ENCODE measurements at regions not wholly inside any gene's neighbourhood (a gene's known extent, or its start where the extent isn't known, plus 50 kb on each side); places are given as distances from the start of the nearest gene placed in this dataset.
A peak's percentile ranks its signal among the peaks of the same experiment; 100 is the strongest.

DNA sequence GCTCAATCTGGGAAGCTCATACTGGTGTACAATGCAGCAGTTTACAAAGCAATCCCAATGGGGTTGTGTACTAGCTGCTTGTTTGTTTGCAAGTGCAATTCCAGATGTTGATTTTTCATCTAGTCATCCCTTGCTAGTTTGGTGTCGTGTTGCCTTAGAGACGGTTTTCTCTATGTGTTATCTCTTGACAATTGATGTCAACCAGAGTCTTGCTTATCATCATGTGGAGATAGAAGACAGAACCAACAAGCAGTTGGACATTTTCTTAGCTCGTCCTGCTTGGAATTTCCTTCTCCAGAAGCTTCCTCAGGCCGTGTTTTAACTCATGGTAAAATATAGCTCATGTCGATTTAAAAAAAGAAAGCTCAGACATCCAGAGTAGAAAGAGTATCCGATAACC, 262.0 kb upstream of the KCNH8 start:
- no peak for DNase-seq (ENCODE audit: low spot score)

DNA sequence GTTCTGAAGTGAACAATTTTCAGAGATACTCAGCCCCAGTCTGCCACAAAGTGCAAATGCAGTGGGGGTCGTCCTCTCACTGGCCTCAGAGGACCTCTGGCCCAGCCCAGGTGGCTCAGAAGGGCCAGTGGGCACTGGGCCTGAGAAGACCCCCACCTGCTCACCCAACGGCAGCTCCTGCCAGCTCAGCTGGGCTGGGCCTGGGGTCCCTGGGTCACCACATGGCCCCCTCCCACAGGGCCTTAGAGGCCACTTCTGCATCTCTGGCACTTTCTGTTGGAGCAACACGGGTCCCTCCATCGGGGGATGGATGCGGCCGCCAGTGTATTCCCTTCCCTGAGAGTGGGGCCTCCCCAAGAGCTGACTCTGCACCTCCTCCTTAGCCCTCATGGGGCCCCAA, 262.7 kb upstream of the KCNH8 start:
- DNase-seq (ENCODE audit: low spot score) = no peak

DNA sequence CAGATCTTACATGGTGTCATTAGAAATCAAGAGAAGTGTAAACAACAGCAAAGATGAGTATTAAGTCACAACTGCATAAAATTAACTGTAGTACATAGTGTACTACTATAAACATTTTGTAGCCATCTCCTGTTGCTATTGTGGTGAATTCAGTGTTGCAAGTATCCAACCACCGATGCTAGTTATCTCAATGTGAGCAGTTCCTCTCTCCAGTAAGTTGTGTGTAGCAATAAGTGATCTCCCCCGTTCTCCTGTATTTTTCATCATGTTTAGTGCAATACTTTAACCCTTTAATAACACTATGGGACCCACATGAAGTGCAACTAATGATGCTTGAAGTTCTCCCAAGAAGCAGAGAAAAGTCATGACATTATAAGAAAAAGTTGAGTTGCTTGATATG, 264.7 kb upstream of the KCNH8 start:
- DNase-seq (ENCODE audit: low spot score) = no peak

DNA sequence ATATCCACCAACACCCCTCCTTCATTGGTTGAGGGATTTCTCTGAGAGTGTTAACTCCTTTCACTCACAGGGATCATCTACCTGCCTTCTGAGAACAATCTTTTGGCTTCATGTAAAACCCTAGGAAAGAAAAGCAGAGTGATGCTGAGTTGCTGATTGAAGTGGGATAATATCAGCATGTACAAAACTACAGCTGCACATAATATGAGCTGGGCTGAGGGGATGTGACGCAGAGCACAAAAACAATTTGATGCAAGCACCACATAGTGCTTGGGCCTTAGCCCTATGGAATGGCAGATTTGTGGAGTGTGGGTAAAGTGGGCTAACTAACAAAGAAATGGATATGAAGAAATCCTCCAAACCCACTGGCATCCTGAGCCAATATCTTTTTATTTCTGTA, 267.6 kb upstream of the KCNH8 start:
- DNase-seq (ENCODE audit: low spot score) = no peak

DNA sequence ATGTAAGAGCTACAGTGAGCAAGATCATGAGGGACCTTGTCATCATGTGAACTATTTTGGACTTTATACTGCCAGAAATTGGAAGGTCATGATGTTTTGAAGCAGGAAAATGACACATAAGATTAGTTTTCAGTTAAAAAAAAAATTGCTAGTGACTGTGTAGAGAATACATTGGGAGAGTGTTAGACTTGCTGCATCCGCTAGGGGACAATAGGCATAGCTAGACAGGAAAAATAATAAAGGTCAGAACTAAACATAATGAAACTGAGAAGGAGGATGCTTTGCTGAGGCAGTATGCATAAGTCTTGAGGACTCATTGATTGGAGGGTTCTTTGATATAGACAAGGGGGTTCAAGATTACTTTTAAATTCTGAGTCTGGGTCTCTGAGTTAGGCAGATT, 275.8 kb upstream of the KCNH8 start:
- no peak for DNase-seq (ENCODE audit: low spot score)

DNA sequence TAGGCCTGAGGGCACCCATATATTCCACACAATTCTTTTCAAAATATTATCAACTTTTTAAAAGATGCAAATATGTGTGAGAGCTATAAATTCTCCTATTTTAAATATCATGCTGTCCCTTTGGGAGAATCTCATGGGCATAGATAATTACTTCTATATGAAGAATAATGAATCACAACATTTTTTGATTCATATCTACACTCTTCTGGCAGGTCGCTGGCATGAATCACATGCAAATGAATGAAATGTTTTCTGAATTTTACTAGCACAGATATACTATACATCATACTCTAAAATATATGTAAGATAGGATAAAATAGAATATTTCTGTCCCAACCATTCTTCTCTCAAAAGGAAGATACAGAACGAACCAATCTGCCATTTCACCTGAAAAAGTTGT, 277.7 kb upstream of the KCNH8 start:
- no peak for DNase-seq (ENCODE audit: low spot score)

DNA sequence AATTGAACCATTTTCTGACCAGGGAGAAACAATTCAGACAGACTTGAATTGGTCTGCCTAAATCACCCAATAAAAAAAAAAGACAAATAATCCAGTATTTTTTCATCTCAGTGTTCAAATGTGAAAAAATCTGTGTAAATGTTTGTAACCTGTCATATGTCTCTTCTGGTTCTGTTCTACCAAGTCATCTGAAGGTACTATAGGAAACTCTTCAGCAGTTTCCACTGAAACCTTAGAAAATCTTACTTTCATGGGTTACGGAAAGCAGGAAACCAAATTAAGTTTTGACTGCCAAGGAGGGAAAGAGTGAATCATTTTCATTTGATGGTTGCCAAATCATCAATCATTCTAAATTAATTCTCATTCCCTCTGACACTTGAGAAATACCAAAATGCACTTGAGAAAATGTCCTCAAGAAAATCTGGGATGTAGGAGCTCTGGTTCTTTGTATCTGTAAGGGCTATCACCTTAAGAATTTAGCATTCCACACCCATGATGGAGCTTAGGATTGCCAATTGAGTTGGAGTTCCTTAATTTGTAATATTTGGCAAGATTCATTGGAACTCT, 278.2 kb upstream of the KCNH8 start:
- no peak for DNase-seq (ENCODE audit: low spot score)

DNA sequence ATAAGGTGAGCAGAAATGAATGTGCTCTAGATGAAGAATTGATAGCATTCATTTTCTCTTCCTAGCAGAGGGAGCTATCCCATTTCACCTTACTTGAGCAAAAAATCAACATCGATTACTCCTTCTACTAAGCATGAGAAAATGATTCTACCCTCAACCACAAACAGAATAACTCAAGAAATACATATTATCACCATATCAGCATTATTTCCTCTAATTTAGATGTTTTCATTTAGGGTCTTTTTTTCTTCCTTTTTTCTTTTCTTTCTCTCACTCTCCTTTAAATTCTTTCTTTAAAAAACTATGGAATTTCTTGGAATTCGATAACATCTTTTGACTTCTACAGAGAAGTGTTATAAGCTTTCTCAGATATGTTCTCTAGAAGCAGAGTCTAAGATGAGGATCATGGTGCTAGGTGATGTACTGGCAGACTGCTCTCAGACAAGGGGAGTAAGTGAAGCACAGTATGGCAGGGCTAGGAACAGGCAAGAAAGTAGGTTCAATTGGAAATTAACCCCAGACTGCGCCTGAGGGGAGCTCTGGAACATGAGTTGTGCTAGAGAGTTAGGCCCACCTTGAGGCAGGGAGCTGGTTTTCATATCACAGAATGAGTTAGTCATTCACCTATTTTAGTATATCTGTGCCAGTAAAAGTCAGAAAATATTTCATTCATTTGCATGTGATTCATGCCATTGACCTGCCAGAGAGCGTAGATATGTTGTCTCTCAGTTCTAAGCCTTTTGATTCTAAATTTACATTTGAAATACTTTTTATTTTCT, 279.2 kb upstream of the KCNH8 start:
- DNase-seq (ENCODE audit: low spot score) = no peak

DNA sequence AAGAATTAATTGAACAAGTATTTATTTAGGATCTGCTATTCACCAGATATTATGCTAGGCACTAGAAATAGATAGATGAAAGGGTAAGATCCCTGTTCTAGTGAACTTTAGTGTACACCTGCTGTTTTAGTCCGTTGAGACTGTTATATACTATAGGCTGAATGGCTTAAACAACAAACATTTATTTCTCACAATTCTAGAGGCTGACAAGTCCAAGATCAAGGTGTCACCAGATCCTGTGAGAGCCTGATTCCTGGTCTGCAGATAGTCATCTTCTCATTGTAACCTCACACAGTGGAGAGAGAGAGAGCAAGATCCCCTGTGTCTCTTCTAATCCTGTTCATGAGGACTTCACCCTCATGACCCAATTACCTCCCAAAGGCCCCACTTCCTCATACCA, 281.4 kb upstream of the KCNH8 start:
- DNase-seq (ENCODE audit: low spot score) = no peak

DNA sequence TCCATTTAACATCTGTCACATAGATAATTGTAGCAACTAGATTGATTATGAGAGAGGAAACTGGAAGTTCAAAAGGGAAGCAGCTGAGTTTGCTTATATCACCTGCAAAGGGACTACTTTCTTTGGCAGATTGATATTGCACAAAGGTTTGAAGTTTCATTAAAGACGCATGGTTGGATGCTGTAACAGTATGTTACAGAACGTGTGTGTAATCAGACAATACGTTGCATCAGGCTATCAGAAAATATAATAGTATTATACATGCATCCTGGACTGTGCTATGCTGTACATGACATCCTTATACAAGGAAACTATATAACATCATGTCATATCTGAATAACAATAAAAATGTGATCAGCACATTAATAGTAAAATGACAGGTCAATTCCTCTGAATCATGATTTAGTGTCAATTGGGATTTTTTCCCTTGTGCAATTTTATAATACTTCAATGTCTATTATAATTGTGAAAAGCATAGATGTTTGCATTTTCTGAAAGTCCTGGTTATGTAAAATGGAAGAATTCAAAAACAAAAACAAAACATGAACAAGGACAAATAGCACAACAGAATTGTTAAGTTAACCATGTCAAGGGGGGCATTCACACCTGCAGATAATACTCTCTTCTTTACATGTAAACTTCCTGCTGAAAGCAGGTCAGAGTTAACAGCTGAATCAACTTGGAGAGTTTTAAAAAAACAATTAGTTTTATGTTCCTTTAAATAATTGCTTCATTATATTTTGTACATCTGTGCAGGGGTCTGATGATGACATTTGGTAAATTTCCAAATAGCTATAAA, 283.2 kb upstream of the KCNH8 start:
- DNase-seq (ENCODE audit: low spot score) = no peak

DNA sequence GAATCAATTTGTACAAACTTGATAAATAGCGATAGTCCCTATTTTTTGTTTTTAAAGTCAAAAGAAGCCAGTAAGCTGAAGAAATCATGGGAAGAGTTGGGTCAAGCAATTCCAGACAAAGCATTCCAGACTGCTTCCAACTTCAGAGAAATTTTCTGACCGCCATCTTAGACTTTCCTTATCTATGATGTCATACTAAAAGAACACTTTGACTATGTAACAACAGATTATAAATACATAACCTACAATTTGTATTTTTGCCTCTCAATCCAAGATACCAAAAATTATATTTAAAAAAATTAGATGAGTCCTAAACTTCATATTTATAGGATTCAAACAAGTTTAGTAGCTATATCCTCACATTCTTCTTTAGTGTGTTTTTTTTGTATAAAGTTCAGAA, 286.2 kb upstream of the KCNH8 start:
- DNase-seq (ENCODE audit: low spot score) = no peak

DNA sequence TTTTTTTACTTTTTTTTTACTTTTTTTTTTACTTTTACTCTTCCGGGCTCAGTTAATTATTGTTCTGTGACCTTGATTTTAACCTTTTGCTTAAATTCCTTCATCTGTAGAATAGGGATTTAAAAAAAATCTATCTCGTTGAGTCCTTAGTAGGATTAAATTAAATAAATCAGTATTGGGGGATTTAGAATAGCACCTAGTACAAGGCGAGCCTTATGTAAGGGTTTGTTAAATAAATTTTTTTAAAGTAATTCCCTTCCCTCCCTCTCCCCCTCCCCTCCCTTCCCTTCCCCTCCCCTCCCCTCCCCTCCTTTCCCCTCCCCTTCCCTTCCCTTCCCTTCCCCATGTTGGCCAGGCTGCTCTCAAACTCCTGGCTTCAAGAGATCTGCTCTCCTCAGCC, 287.2 kb upstream of the KCNH8 start:
- DNase-seq (ENCODE audit: low spot score) = no peak

DNA sequence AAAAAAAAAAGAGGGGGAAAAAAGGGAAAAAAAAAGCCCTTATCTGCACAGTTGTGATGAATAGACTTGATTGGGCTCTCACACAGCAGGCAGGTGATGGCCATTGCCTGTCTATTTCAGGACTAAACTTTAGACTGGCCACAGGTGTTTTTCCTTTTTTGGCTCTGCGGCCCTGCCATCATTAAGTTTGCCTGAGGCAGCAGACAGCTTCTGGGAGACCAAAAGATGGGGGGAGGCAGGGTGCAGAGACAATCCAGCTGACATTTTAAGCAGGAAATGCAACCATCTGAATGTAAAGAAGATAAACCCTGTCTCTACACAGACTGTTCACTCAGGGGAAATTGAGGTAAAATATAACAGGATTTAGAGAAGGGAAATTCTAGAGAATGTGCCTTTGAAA, 295.0 kb upstream of the KCNH8 start:
- no peak for DNase-seq (ENCODE audit: low spot score)

DNA sequence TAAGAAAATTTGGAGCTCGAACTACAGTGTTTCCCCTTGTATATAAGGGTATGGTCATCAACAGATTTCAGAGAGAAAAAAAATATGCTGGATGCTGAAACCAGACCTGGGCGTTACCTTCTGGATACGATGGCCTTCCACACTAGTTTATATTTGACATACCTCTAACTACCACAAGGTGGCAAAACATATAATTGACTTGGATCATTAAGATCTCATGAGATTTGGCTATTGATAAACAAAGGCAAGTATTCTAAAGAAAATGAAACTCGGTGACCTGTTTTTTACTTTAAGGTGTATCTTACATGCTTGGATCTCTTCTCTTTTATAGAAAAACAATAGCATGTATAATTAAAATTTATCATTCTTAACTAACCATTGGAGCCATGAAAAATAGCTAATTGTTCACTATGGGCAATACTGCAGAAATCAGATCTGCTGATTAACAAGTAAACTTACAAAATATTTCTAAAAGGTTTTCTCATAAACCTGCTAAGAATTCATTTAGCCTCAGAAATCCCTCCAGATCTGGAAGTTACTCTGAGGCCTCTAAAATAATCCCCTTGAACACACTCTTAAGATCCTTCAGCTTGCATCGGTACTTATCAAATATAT, 300.6 kb upstream of the KCNH8 start:
- DNase-seq (ENCODE audit: low spot score) = peak; percentile 43

DNA sequence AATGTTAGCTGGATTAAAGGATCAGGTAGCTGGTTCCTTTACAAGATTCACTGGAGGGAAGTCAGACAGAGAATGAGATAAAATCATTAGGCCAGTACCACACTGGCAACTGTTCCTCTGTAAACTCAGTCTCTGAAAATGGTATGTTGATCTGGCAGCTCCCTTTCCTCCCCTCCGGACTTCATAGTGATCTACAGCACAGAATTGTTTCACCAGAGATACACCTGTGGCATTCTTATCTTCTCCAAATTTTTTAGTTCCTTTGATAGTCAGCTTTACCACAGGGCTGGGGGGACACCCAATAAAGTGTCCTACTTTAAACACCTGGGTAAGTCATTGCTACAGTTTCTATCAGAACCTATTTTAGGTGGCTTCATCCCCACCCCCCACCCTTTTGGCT, 304.3 kb upstream of the KCNH8 start:
- DNase-seq (ENCODE audit: low spot score) = no peak

DNA sequence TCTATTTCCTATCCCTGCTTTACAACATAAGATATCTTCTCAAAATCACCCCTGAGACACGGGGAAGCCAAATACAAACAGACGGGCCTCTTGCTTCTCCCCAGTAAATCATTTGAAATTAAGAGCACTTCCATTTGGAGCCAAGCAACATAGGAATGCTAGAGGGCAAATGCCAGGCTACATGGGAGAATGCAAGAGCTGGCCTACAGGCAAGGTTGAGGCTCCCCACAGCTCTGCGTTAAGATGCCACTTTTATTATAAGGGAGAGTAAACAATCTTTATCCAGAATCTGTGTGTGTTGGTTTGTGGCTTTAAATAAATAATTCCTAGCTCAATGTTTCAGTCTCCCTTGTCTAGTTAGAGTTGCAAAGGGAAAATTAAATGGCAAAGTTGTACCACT, 305.1 kb upstream of the KCNH8 start:
- no peak for DNase-seq (ENCODE audit: low spot score)

DNA sequence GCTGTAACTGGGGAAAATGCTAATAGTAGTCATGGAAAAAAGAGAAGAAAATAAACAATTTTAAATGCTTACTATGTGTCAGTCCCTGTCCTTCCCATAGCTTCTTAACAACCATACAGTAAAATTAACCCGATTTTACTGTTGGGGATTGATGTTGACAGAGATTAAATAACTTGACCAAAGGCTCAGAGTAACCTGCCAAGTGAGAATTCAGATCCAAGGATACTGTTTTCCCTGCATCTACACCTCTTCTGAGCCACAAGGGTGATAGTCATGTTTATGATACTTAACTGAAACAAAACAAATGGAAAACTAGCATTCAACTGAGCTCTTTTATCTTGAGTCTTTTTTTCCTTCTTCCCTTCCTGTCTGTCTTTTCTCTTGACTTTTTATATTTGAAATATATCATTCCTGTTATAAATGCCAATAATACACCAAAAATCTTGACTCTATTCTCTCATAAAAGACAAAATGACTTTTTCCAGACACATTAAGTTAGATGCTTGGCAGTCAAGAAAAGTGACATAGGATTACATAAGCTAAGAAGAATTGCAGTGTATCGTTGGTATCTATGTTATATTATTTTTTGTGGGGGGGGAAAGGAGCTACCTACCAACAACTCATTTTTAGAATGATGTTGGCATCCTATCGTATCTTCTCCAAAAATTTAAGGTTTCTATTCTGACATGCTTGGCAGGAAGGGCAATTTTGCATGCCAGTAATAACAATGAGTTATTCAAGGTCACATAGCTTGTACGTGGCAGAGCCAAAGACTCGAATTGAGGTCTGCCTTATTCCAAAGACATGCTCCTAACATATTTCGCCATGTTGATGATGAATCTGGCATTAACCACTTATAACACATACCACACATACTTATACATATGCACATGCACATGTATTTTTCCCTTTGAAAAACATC, 306.6 kb upstream of the KCNH8 start:
- DNase-seq (ENCODE audit: low spot score) = no peak

DNA sequence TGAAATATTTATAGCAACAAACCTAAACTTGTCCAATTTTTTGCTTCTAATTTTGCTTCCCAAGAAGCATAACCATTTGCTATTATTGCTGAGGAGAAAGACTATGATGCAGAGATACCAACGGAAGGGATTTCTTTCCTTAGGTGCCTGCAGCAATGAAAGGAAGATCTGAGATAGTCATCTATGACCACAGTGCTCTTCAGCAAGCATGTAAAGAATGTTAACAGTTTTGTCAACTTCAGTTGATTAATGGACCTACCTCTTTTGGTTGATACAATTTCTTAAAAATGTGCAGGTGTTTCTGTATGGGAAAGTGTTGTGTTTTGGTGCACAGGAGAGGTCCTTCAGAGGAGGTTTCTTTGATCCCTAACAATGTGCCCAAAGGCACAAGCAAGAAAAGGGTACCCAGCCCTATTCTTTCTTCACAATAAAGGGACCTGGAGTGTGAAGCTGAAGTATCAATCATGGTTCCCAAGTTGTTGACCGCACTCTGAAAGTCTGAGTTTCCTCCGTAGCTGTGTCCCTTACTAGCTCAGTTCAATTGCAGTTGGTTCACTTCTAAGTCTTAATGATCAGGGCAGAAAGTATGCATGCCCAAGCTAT, 307.7 kb upstream of the KCNH8 start:
- DNase-seq (ENCODE audit: low spot score) = no peak

DNA sequence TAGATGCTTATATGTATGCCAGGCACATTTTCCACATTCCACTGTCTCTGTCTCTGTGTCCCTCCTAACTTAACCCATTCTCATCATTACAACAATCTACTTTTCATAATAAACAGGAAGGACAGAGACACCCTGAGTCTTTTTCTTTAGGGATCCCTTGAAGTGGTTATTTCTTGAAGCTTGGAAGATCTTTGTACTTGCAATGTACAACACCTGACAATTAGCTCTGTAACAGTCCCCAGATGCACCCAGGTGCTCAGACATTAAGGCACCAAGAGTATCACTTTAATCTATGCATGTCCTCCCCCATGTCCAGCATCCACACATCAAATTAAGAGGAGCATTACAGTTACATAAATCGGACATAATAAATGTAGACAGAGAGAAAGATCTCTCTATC, 309.6 kb upstream of the KCNH8 start:
- no peak for DNase-seq (ENCODE audit: low spot score)

DNA sequence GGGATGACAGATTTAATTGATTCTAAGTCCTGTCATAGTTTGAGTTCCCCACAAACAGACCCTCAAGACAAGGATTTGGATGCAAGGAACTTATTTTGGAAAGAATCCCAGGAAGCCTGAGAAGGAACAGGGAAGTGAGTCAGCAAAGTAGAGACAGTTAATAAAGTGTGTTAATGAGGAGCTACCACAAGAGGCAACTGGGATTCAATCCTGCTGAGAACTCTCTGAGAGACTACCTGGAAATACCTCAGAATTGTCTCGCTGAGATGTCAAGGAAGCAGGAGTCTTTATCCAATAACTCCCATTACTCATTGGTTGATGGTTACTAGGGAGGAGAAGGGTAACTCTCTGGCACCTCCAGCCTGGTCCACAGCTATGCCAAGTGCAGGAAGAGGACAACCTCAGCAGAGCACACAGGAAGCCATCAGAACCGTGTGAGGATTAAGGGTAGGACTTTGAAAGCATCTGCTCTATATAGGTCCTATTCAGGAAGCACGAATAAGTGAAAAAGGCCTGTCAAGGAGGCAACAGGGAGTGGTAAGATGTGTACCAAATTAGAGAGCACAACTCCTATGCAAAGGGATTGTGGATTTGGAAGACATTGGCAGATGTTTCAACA, 311.1 kb upstream of the KCNH8 start:
- DNase-seq (ENCODE audit: low spot score) = no peak

DNA sequence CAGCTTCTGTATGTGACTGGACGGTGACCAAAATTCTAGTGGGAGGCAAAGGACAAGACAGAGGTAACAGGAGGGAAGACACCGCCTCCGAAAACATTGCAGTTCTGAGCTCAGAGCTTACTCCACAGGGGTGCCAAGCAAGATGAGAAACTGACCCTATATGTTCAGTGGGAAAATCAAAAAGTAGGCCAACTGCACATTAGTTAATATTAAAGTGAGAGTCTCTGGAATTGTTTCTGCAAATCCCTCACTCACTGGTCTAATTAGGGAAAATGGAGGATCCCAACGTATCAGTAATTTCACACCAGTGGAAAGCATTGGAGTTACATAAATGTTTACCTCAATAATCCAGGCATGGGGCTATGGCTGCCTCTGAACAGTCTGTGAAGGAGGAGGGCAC, 313.3 kb upstream of the KCNH8 start:
- no peak for DNase-seq (ENCODE audit: low spot score)

Measured in HT-29 (cell line).